MCF 10A (cell line): ENCODE measurements at regions not wholly inside any gene's neighbourhood (a gene's known extent, or its start where the extent isn't known, plus 50 kb on each side); places are given as distances from the start of the nearest gene placed in this dataset.
"Not testable (repeated sequence)": the region's sequence is repeated elsewhere in the genome, so short reads cannot be mapped to it uniquely, and the experiment has no call there.

Experiments used
- BruUV-seq: library from RNA; stranded (reverse); fragments of 400-500 nt; replicated peaks from 2 replicates; lab custom pipeline; 2021; lab: Mats Ljungman, UMichigan
- CTCF ChIA-PET: fragments of 300-600 bp; sonication (Branson Sonifier 250); formaldehyde crosslinking; extraction: SDS; loops from one replicate; lab custom pipeline; 2021; ENCODE audit warnings: antibody characterized with exemption, inconsistent platforms; lab: Yijun Ruan, JAX
- POLR2A ChIA-PET: fragments of 300-600, 350-650 bp; sonication (Branson Sonifier 250); formaldehyde crosslinking; extraction: SDS; loops from one replicate; lab custom pipeline; 2020; ENCODE audit warnings: antibody characterized with exemption, inconsistent platforms; lab: Yijun Ruan, JAX
- DNase-seq: peaks from one replicate; pipeline ENCODE4 v3.0.0-alpha.2; 2018; ENCODE audit not compliant: unreplicated experiment
- H3K27ac Mint-ChIP-seq: one replicate; pipeline ENCODE4 v1.8.0; 2022; ENCODE audit warnings: mild to moderate bottlenecking, low read depth, mixed read lengths; ENCODE audit not compliant: unreplicated experiment
- H3K27me3 Mint-ChIP-seq: one replicate; pipeline ENCODE4 v1.8.0; 2022; ENCODE audit warnings: mixed read lengths; ENCODE audit not compliant: insufficient read depth, unreplicated experiment
- H3K36me3 Mint-ChIP-seq: one replicate; pipeline ENCODE4 v1.8.0; 2022; ENCODE audit warnings: mild to moderate bottlenecking, moderate library complexity, mixed read lengths; ENCODE audit not compliant: insufficient read depth, unreplicated experiment
- H3K4me1 Mint-ChIP-seq: one replicate; pipeline ENCODE4 v1.8.0; 2022; ENCODE audit warnings: mixed read lengths; ENCODE audit not compliant: insufficient read depth, unreplicated experiment
- H3K4me3 Mint-ChIP-seq: one replicate; pipeline ENCODE4 v1.8.0; 2022; ENCODE audit warnings: mild to moderate bottlenecking, moderate library complexity, mixed read lengths; ENCODE audit not compliant: unreplicated experiment
- H3K9me3 Mint-ChIP-seq: one replicate; pipeline ENCODE4 v1.8.0; 2022; ENCODE audit warnings: mixed read lengths; ENCODE audit not compliant: unreplicated experiment
- intact Hi-C: fragments of 100-400 bp; cut with micrococcal nuclease; formaldehyde crosslinking; loops from 2 replicates; pipeline ENCODE4 v1.14.1; 2022

- DNase-seq, H3K4me1 Mint-ChIP-seq, H3K27me3 Mint-ChIP-seq, BruUV-seq, POLR2A ChIA-PET, H3K36me3 Mint-ChIP-seq, H3K9me3 Mint-ChIP-seq, H3K4me3 Mint-ChIP-seq, H3K27ac Mint-ChIP-seq, intact Hi-C loops, CTCF ChIA-PET: not testable (repeated sequence)
Measured at GRCh38 chr9:67284299-67284698, 291.9 kb upstream of the SPATA31A3 start.

- H3K9me3 Mint-ChIP-seq, intact Hi-C loops, DNase-seq, CTCF ChIA-PET, POLR2A ChIA-PET, H3K27me3 Mint-ChIP-seq, H3K36me3 Mint-ChIP-seq, BruUV-seq, H3K27ac Mint-ChIP-seq, H3K4me1 Mint-ChIP-seq, H3K4me3 Mint-ChIP-seq: not testable (repeated sequence)
Measured at GRCh38 chr9:67281574-67281973, 289.2 kb upstream of the SPATA31A3 start.

GRCh38 chr9:67269692-67270091 is 277.3 kb upstream of the SPATA31A3 start:
- H3K9me3 Mint-ChIP-seq, POLR2A ChIA-PET, H3K4me3 Mint-ChIP-seq, intact Hi-C loops, H3K36me3 Mint-ChIP-seq, DNase-seq, CTCF ChIA-PET, H3K4me1 Mint-ChIP-seq, H3K27ac Mint-ChIP-seq, BruUV-seq, H3K27me3 Mint-ChIP-seq: not testable (repeated sequence)

GRCh38 chr9:67257894-67258293 is 265.5 kb upstream of the SPATA31A3 start:
- H3K27ac Mint-ChIP-seq, H3K9me3 Mint-ChIP-seq, H3K27me3 Mint-ChIP-seq, intact Hi-C loops, POLR2A ChIA-PET, CTCF ChIA-PET, H3K4me1 Mint-ChIP-seq, BruUV-seq, H3K4me3 Mint-ChIP-seq, H3K36me3 Mint-ChIP-seq, DNase-seq: not testable (repeated sequence)

- POLR2A ChIA-PET, H3K4me1 Mint-ChIP-seq, CTCF ChIA-PET, H3K4me3 Mint-ChIP-seq, H3K27me3 Mint-ChIP-seq, H3K36me3 Mint-ChIP-seq, H3K9me3 Mint-ChIP-seq, H3K27ac Mint-ChIP-seq, DNase-seq, intact Hi-C loops, BruUV-seq: not testable (repeated sequence)
Measured at GRCh38 chr9:67248967-67249366, 256.6 kb upstream of the SPATA31A3 start.

GRCh38 chr9:67212073-67212472 is 219.7 kb upstream of the SPATA31A3 start:
- H3K27me3 Mint-ChIP-seq, H3K4me1 Mint-ChIP-seq, CTCF ChIA-PET, intact Hi-C loops, POLR2A ChIA-PET, H3K4me3 Mint-ChIP-seq, H3K36me3 Mint-ChIP-seq, H3K9me3 Mint-ChIP-seq, DNase-seq, BruUV-seq, H3K27ac Mint-ChIP-seq: not testable (repeated sequence)

GRCh38 chr9:67210842-67211241 is 218.5 kb upstream of the SPATA31A3 start:
- BruUV-seq: not testable (repeated sequence)

GRCh38 chr9:67208831-67209437 is 216.6 kb upstream of the SPATA31A3 start:
- BruUV-seq, intact Hi-C loops, DNase-seq, H3K36me3 Mint-ChIP-seq, H3K9me3 Mint-ChIP-seq, CTCF ChIA-PET, H3K4me3 Mint-ChIP-seq, H3K4me1 Mint-ChIP-seq, H3K27me3 Mint-ChIP-seq, H3K27ac Mint-ChIP-seq, POLR2A ChIA-PET: not testable (repeated sequence)

More at GRCh38 chr9:67210842-67211241, 218.5 kb upstream of the SPATA31A3 start:
- H3K9me3 Mint-ChIP-seq, H3K4me3 Mint-ChIP-seq, H3K27ac Mint-ChIP-seq, intact Hi-C loops, POLR2A ChIA-PET, CTCF ChIA-PET, DNase-seq, H3K4me1 Mint-ChIP-seq, H3K27me3 Mint-ChIP-seq, H3K36me3 Mint-ChIP-seq: not testable (repeated sequence)

- H3K4me1 Mint-ChIP-seq, H3K36me3 Mint-ChIP-seq, DNase-seq, POLR2A ChIA-PET, BruUV-seq, H3K4me3 Mint-ChIP-seq, H3K27ac Mint-ChIP-seq, CTCF ChIA-PET, H3K9me3 Mint-ChIP-seq, intact Hi-C loops, H3K27me3 Mint-ChIP-seq: not testable (repeated sequence)
Measured at GRCh38 chr9:67196135-67196534, 203.8 kb upstream of the SPATA31A3 start.
